ENCODE measurements at regions not wholly inside any gene's neighbourhood (a gene's known extent, or its start where the extent isn't known, plus 50 kb on each side); places are given as distances from the start of the nearest gene placed in this dataset.
"Not testable (repeated sequence)": the region's sequence is repeated elsewhere in the genome, so short reads cannot be mapped to it uniquely, and the experiment has no call there.

DNA sequence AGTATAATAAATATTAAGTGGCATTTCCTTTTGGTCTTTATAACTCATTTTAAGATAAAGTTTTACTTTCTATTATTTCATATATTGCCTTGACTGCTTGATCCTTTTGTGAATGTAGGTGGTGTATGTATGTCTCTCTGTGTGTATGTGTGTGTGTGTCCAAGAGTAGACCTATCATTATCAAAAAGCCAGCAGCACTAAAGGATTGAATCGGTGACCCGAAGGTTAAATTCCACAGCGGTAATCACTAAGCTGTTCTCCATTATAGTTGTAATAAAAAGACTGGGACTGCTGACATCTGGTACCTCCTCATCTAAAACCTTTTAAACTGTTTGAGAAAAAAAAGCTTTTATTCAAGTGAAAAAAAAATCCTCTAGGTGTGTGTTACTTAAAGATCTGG, 1014.8 kb downstream of the PCDH7 start:
- intact Hi-C loops (cut with DNase I): no loop called here
- no peak overlapping the region for H3K4me3 ChIP-seq
- peaks cover 0 to 4% (median 0%) of the 10 kb centered on the region in 11 donors for H3K9me3 ChIP-seq
- H3K4me1 ChIP-seq: no peaks in the 10 kb centered on the region
- no peak overlapping the region for H3K27ac ChIP-seq
- DNase-seq (no peak), ATAC-seq (no peak)
- TF ChIP-seq, protein P1, sequence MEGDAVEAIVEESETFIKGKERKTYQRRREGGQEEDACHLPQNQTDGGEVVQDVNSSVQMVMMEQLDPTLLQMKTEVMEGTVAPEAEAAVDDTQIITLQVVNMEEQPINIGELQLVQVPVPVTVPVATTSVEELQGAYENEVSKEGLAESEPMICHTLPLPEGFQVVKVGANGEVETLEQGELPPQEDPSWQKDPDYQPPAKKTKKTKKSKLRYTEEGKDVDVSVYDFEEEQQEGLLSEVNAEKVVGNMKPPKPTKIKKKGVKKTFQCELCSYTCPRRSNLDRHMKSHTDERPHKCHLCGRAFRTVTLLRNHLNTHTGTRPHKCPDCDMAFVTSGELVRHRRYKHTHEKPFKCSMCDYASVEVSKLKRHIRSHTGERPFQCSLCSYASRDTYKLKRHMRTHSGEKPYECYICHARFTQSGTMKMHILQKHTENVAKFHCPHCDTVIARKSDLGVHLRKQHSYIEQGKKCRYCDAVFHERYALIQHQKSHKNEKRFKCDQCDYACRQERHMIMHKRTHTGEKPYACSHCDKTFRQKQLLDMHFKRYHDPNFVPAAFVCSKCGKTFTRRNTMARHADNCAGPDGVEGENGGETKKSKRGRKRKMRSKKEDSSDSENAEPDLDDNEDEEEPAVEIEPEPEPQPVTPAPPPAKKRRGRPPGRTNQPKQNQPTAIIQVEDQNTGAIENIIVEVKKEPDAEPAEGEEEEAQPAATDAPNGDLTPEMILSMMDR (IDR thresholded peaks at IDR 0.05): no peak
- H3K27me3 ChIP-seq: no peaks in the 10 kb centered on the region
- no peaks in the 10 kb centered on the region for H3K36me3 ChIP-seq
- 83 to 85% methylated on average over 3 of the region's 3 CpGs for WGBS, 2 donors

DNA sequence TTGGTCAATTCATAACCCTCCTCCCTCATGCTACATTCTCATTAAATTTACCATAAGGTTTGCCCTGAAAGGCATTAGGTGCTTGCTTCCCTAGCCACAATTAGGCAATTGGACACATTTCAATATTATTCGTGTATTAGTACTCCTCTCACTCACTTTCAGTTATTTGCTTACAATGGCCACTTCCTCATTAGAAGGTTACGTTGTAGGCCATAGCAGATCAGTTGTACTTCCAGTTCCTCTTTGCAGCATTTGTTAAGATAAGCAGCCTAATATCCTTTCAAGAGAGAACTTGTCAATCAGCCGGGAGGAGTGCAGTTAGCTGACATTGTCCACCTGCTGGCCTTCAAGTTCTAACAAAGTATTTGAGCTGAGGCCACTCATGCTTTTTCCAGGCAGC, 1017.2 kb downstream of the PCDH7 start:
- H3K27ac ChIP-seq: no peak overlapping the region
- WGBS, 2 donors: 38 to 40% methylated on average over 3 of the region's 3 CpGs
- H3K4me3 ChIP-seq: no peak overlapping the region
- H3K27me3 ChIP-seq: no peaks in the 10 kb centered on the region
- no peak for ATAC-seq
- TF ChIP-seq, protein P1 (IDR thresholded peaks at IDR 0.05): no peak
- no peaks in the 10 kb centered on the region for H3K9me3 ChIP-seq
- intact Hi-C loops (cut with DNase I): no loop called here
- H3K36me3 ChIP-seq: no peaks in the 10 kb centered on the region
- DNase-seq: no peak
- no peaks in the 10 kb centered on the region for H3K4me1 ChIP-seq

- TF ChIP-seq, protein P1 (IDR thresholded peaks at IDR 0.05): no peak
- intact Hi-C loops (cut with DNase I): no loop called here
- Histone ChIP-seq H3K36me3 (no peaks in the 10 kb centered on the region), H3K4me3 (no peak overlapping the region), H3K27me3 (no peaks in the 10 kb centered on the region), H3K4me1 (no peaks in the 10 kb centered on the region), H3K27ac (no peak overlapping the region), H3K9me3 (no peaks in the 10 kb centered on the region)
- ATAC-seq: no peak
- no peak for DNase-seq
Measured at GRCh38 chr4:31741326-31741725, 1021.2 kb downstream of the PCDH7 start.

- DNase-seq: no peak
- WGBS, 2 donors: 86 to 98% methylated on average over 3 of the region's 3 CpGs
Measured at GRCh38 chr4:31748382-31748781, 1028.2 kb downstream of the PCDH7 start.

GRCh38 chr4:31750581-31750980, 1030.4 kb downstream of the PCDH7 start:
- H3K4me1 ChIP-seq; ATAC-seq; H3K27ac ChIP-seq; DNase-seq; H3K4me3 ChIP-seq; H3K27me3 ChIP-seq; H3K9me3 ChIP-seq; H3K36me3 ChIP-seq; intact Hi-C loops (cut with DNase I): not testable (repeated sequence)
- 78 to 93% methylated on average over 2 of the region's 2 CpGs for WGBS, 2 donors

More at GRCh38 chr4:31748382-31748781, 1028.2 kb downstream of the PCDH7 start:
- intact Hi-C loops (cut with DNase I): no loop called here
- ATAC-seq: peak in 1 of 8 donors; percentile 17
- TF ChIP-seq, protein P1 (IDR thresholded peaks at IDR 0.05): no peak
- H3K36me3 ChIP-seq: no peaks in the 10 kb centered on the region
- no peak overlapping the region for H3K27ac ChIP-seq
- H3K4me1 ChIP-seq: no peaks in the 10 kb centered on the region
- H3K9me3 ChIP-seq: peaks cover 0 to 8% (median 0%) of the 10 kb centered on the region in 11 donors
- no peak overlapping the region for H3K4me3 ChIP-seq
- H3K27me3 ChIP-seq: no peaks in the 10 kb centered on the region
